ENCODE measurements at regions not wholly inside any gene's neighbourhood (a gene's known extent, or its start where the extent isn't known, plus 50 kb on each side); places are given as distances from the start of the nearest gene placed in this dataset.

- no peak for TF ChIP-seq CTCF (IDR thresholded peaks at IDR 0.05)
- no peak for TF ChIP-seq POLR2A (IDR thresholded peaks at IDR 0.05)
- no peak for TF ChIP-seq EP300 (IDR thresholded peaks at IDR 0.05)
Measured at GRCh38 chr6:21441386-21441785, 152.2 kb upstream of the SOX4 start.
